D721Med (cell line): ENCODE measurements at regions not wholly inside any gene's neighbourhood (a gene's known extent, or its start where the extent isn't known, plus 50 kb on each side); places are given as distances from the start of the nearest gene placed in this dataset.
"Not testable (repeated sequence)": the region's sequence is repeated elsewhere in the genome, so short reads cannot be mapped to it uniquely, and the experiment has no call there.

Experiments
- DNase-seq: peaks from one replicate; pipeline ENCODE4 v3.0.0; 2011; ENCODE audit warnings: low spot score; ENCODE audit not compliant: insufficient read length
- FAIRE-seq: peaks from 2 replicates; lab custom pipeline; 2011; peaks lifted over from hg19 to GRCh38; lab: Jason Lieb, UNC
- TF ChIP-seq, protein P1 (sequence below): IDR thresholded peaks from 2 replicates; pipeline ENCODE4 v1.5.1; 2012; ENCODE audit warnings: mild to moderate bottlenecking, control low read depth; ENCODE audit not compliant: insufficient read depth; ENCODE audit errors: missing control alignments

DNA sequence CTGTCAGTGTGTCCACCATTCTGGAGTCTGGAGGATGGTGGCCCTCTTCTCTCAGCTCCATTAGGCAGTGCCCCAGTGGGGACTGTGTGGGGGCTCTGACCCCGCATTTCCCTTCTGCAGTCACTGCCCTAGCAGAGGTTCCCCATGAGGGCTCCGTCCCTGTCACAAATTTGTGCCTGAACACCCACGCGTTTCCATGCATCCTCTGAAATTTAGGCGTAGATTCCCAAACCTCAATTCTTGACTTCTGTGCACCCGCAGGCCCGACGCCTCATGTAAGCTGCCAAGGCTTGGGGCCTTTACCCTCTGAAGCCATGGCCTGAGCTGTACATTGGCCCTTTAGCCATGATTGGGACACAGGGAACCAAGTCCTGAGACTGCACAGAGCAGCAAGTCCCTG is 182.3 kb downstream of the FOXD4L6 start:
- DNase-seq, FAIRE-seq: not testable (repeated sequence)

DNA sequence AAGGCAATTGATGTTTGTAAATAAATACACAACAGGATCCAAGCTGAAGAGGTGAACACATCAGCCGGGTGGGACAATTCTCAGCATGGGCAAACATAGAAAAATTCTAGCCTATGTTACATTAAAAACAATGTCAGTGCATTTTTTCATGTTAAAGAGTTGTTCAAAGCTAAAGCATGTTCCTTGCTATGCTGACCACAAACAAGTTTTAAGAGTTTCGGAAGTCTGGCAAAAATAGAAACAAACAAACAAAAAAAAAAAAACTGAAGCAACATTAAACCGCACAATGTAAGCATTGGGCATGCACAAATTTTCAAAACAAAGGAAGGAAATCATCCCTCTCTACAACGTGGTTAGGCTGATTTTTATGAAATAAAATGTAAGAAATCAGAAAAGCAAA is 185.8 kb downstream of the FOXD4L6 start:
- DNase-seq, FAIRE-seq: not testable (repeated sequence)

DNA sequence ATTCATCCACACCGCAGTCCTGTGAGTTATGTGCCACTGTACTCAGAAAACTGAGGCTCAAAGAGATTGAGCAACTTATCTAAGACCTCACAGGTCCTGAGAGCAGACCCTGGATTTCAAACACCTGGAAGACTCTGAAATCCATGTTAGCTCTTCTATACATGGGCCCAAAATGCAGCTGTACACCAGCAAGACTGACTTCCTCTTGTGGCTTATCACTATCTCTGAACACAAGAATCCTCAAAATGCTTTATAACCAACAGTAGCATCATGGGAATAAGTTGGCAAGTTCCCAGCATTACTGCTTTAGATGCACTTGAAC is 188.6 kb downstream of the FOXD4L6 start:
- not testable (repeated sequence) for FAIRE-seq, DNase-seq

DNA sequence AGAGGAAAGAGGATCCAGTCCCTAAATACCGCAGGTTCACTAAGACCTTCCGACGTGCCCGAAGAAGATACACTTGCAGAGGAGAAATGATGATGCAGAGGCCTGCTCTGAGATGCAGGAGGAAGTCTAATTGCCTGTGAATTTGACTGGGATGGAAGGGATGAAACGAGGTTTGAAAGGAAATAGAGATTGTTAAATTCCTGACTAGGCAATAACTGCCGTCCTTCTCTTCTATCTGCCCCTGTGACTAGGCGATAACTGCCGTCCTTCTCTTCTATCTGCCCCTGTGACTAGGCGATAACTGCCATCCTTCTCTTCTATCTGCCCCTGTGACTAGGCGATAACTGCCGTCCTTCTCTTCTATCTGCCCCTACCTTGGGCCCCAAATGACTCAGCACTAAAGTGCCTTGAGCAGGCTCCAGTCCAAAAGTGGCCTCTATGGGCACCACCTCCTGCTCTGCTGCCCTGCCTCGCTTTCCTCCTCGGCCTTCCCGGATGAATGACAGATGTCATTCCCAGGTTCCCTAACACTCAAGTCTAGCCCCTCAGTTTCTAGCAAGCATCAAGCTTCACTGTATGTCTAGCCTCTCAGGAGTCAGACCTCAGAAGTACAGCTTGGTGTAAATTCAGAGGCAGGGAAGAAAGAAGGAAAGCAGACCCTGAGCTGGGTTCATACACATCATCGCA is 189.1 kb downstream of the FOXD4L6 start:
- DNase-seq, FAIRE-seq: not testable (repeated sequence)

DNA sequence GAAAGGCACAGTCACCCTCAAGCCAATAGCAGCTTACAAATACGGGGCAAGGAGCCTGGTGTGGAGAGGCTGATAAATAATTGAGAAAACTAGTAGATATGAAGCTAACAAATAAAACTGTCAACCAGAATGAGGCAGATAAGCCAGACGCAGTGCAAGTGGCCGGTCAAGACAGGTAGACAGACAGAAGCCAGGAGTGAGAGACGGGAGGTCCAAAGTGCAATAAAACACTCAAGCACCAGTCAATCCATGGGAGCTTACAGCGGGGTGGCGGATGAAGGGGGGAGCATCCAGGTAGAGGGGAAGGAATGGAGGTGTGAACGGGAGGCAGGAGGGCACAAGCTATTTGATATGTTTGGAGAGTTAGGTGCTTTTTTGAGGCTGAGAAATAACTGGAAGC is 193.1 kb downstream of the FOXD4L6 start:
- DNase-seq: no peak
- FAIRE-seq: no peak

DNA sequence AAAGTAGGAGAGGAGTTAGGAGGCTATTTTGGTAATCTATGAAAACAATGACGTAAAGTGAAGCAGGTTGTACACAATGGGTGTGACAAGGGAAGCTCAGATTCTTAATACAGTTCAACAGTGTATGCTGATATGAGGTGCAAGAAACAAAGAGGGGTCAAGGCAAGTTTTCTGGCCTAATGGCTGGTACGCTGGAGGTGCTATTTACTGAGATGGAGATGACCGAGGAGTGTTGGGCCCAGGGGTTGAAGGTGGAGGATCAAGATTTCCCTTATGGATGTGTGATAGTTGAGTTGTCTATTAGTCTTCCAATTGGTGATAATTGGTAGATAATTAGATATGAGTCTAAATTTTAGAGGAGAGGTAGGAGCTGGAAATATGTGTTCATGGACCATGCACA is 194.0 kb downstream of the FOXD4L6 start:
- not testable (repeated sequence) for FAIRE-seq

More for the DNA sequence above, 193.1 kb downstream of the FOXD4L6 start:
- TF ChIP-seq, protein P1, sequence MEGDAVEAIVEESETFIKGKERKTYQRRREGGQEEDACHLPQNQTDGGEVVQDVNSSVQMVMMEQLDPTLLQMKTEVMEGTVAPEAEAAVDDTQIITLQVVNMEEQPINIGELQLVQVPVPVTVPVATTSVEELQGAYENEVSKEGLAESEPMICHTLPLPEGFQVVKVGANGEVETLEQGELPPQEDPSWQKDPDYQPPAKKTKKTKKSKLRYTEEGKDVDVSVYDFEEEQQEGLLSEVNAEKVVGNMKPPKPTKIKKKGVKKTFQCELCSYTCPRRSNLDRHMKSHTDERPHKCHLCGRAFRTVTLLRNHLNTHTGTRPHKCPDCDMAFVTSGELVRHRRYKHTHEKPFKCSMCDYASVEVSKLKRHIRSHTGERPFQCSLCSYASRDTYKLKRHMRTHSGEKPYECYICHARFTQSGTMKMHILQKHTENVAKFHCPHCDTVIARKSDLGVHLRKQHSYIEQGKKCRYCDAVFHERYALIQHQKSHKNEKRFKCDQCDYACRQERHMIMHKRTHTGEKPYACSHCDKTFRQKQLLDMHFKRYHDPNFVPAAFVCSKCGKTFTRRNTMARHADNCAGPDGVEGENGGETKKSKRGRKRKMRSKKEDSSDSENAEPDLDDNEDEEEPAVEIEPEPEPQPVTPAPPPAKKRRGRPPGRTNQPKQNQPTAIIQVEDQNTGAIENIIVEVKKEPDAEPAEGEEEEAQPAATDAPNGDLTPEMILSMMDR: no peak

DNA sequence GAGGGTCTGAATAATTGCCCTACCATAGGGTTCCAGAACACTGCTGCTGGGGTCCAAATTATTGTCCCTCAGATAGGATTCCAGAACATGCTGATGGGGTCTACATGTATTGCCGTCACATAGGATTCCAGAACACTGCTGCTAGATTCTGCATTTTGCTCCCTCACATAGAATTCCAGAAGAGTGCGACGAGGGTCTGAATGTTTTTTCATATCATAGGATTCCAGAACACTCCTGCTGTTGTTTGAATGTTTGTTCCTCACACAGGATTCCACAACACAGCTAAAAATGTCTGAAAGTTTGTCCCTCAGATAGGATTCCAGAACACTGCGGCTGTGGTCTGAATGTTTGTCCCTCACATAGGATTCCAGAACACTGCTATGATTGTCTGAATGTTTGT is 198.1 kb downstream of the FOXD4L6 start:
- not testable (repeated sequence) for DNase-seq, FAIRE-seq

More for the DNA sequence above, 194.0 kb downstream of the FOXD4L6 start:
- DNase-seq: not testable (repeated sequence)

DNA sequence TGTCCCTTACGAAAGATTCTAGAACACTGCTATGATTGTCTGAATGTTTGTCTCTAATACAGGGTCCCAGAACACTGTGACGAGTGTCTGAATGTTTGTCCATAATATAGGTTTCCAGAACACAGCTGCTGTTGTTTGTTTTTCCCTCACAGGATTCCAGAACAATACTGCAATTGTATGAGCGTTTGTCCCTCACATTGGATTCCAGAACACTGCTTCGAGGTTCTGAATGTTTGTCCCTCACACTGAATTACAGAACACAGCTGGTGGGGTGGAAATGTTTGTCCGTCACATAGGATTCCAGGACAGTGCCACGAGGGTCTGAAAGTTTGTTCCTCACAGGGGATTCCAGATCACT is 199.0 kb downstream of the FOXD4L6 start:
- FAIRE-seq, DNase-seq: not testable (repeated sequence)

DNA sequence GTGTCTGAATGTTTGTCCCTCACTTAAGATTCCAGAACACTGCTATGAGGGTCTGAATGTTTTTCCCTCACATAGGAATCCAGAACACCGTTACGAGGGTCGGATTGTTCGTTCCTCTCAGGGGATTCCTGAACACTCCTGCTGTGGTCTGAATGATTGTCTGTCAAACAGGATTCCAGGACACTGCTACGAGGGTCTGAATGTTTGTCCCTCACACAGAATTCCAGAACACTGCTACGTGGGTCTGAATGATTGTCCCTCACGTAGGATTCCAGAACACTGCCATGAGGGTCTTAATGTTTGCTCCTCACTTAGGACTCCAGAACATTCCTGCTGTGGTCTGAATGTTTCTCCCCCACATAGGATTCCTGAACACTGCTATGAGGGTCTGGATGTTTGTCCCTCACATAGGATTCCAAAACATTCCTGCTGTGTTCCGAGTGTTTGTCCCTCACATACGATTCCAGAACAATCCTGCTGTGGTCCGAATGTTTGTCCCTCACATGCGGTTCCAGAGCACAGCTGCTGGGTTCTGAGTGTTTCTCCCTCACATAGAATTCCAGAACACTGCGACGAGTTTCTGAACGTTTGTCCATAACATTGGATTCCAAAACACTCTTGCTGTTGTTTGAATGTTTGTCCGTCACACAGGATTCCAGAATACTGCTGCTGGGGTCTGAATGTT is 199.5 kb downstream of the FOXD4L6 start:
- no peak for DNase-seq
- TF ChIP-seq, protein P1: no peak
- no peak for FAIRE-seq

DNA sequence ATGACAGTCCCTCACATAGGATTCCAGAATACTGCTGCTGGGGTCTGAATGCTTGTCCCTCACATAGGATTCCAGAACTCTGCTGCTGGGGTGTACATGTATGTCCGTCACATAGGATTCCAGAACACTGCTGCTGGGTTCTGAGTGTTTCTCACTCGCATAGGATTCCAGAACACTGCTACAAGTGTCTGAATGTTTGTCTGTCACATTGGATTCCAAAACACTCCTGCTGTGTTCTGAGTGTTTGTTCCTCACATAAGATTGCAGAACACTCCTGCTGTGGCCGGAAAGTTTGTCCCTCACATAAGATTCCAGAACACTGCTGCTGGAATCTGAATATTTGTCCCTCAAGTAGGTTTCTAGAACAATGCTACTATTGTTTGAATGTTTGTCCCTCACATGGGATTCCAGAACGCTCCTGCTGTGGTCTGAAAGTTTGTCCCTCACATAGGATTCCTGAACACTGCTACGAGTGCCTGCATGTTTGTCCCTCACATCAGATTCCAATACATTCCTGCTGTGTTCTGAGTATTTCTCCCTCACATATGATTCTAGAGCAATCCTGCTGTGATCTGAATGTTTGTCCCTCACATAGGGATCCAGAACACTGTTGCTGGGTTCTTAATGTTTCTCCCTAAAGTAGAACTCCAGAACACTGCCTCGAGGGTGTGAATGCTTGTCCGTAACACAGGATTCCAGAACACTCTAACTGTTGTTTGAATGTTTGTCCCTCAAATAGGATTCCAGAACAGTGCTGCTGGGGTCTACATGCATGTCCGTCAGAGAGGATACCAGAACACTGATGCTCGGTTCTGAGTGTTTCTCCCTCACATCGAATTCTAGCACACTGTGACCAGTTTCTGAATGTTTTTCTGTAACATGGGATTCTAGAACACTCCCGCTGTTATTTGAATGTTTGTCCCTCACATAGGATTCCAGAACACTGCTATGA is 200.4 kb downstream of the FOXD4L6 start:
- no peak for FAIRE-seq
- TF ChIP-seq, protein P1: no peak
- DNase-seq: no peak
